ENCODE measurements at regions not wholly inside any gene's neighbourhood (a gene's known extent, or its start where the extent isn't known, plus 50 kb on each side); places are given as distances from the start of the nearest gene placed in this dataset.

DNA sequence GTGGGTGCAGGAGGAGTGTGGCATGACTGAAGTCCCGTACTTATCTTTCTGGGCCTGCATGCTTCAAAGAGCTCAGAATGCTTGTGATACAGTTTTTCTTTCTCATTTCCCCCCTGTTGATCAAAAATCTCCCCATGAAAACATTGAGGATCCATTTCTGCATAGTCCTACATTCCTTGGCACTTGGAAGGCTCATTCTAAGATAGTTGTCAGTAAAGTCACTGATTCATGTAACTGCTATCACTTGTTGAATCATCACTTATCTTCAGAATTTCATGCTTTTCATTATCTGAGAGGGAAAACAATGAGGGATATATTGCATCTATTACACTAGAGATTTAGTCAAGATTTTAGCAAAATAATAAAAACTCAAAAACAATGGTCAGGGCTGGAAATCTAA is 1953.1 kb upstream of the CDH6 start:
- DNase-seq, result no peak
- ATAC-seq, result no peak
- Histone ChIP-seq H3K4me1 (no peaks in the 10 kb centered on the region), H3K27me3 (no peaks in the 10 kb centered on the region), H3K27ac (no peak overlapping the region), H3K9me3 (no peaks in the 10 kb centered on the region), H3K4me3 (no peak overlapping the region), H3K36me3 (replicated peaks in 1 of 2; ENCODE audit: insufficient read depth in 1 of 2, low read depth in 2 of 2) (no peaks in the 10 kb centered on the region)
- no peak for TF ChIP-seq CTCF (IDR thresholded peaks at IDR 0.05)
- no peak for TF ChIP-seq POLR2A (IDR thresholded peaks at IDR 0.05)
- intact Hi-C loops (cut with DNase I), result no loop called here
- WGBS, 2 donors, result 80 to 81% methylated on average over 1 of the region's 1 CpG

- H3K36me3 ChIP-seq (replicated peaks in 1 of 2; ENCODE audit: insufficient read depth in 1 of 2, low read depth in 2 of 2), result no peaks in the 10 kb centered on the region
- intact Hi-C loops (cut with DNase I), result no loop called here
- H3K9me3 ChIP-seq, result no peaks in the 10 kb centered on the region
- no peak for TF ChIP-seq CTCF (IDR thresholded peaks at IDR 0.05)
- no peak for TF ChIP-seq POLR2A (IDR thresholded peaks at IDR 0.05)
- H3K27me3 ChIP-seq, result no peaks in the 10 kb centered on the region
- no peaks in the 10 kb centered on the region for H3K4me1 ChIP-seq
- WGBS, 2 donors, result 41 to 42% methylated on average over 4 of the region's 4 CpGs
- DNase-seq (no peak), ATAC-seq (no peak)
- no peak overlapping the region for H3K4me3 ChIP-seq
- no peak overlapping the region for H3K27ac ChIP-seq
Measured at GRCh38 chr5:29239606-29240005, 1953.9 kb upstream of the CDH6 start.

DNA sequence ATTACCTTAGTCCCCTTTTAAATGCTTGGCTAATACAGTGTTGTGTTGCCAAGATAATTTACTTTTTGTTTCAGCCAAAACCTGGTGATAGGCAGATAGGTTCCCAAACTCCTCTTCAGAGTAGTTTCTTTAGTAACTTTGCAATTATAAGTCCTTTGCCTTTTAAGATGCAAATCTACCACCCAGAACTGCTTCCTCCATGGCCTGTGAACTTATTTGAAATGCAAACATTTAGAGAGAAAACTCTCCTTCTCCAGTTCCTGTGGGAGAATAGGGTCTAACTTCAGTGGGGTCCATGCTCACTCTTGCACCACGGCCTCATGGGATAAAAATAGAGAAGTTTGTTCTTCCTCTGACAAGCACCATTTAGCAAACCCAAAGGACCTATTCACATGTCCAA is 1955.4 kb upstream of the CDH6 start:
- no peak overlapping the region for H3K27ac ChIP-seq
- H3K4me3 ChIP-seq, result no peak overlapping the region
- intact Hi-C loops (cut with DNase I), result no loop called here
- ATAC-seq, result no peak
- H3K27me3 ChIP-seq, result no peaks in the 10 kb centered on the region
- TF ChIP-seq POLR2A (IDR thresholded peaks at IDR 0.05) (no peak), CTCF (IDR thresholded peaks at IDR 0.05) (no peak)
- WGBS, 2 donors, result 33 to 63% methylated on average over 1 of the region's 1 CpG
- H3K36me3 ChIP-seq (replicated peaks in 1 of 2; ENCODE audit: insufficient read depth in 1 of 2, low read depth in 2 of 2), result no peaks in the 10 kb centered on the region
- H3K9me3 ChIP-seq, result no peaks in the 10 kb centered on the region
- no peaks in the 10 kb centered on the region for H3K4me1 ChIP-seq
- DNase-seq, result no peak

GRCh38 chr5:29231154-29231553 is 1962.3 kb upstream of the CDH6 start:
- ATAC-seq, result no peak
- Histone ChIP-seq H3K4me1 (no peaks in the 10 kb centered on the region), H3K4me3 (no peak overlapping the region), H3K27ac (no peak overlapping the region), H3K27me3 (no peaks in the 10 kb centered on the region), H3K36me3 (replicated peaks in 1 of 2; ENCODE audit: insufficient read depth in 1 of 2, low read depth in 2 of 2) (no peaks in the 10 kb centered on the region), H3K9me3 (no peaks in the 10 kb centered on the region)
- no peak for DNase-seq
- WGBS, 2 donors, result 28 to 40% methylated on average over 1 of the region's 1 CpG
- no peak for TF ChIP-seq POLR2A (IDR thresholded peaks at IDR 0.05)
- TF ChIP-seq CTCF (IDR thresholded peaks at IDR 0.05), result no peak
- intact Hi-C loops (cut with DNase I), result no loop called here

DNA sequence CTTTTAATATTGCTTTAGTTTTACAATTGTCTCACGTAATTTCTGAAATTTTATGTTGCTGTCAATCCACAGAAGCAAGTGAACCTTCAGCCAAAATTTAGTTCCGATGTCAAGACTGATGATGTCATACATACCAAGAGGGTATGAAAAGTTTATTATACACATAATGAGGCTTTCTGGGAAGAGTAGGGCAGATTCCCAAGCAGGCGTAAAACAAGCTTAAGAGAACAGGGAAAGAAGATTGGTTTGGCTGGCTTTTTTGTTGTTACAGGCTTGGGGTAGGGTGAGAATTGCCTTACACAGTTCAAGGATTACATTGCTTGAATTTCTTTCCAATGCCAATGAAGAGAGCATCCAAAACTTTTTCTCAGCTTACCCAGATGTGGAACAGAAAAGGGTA is 1962.9 kb upstream of the CDH6 start:
- ATAC-seq, result no peak
- Histone ChIP-seq H3K36me3 (replicated peaks in 1 of 2; ENCODE audit: insufficient read depth in 1 of 2, low read depth in 2 of 2) (no peaks in the 10 kb centered on the region), H3K27me3 (no peaks in the 10 kb centered on the region), H3K4me1 (no peaks in the 10 kb centered on the region), H3K27ac (no peak overlapping the region), H3K9me3 (no peaks in the 10 kb centered on the region), H3K4me3 (no peak overlapping the region)
- TF ChIP-seq CTCF (IDR thresholded peaks at IDR 0.05) (no peak), POLR2A (IDR thresholded peaks at IDR 0.05) (no peak)
- DNase-seq, result no peak
- intact Hi-C loops (cut with DNase I), result no loop called here
- WGBS, 2 donors, result 56 to 62% methylated on average over 3 of the region's 3 CpGs

Measured in body of pancreas (tissue), 4 donors.